HepG2 (cell line): ENCODE measurements at regions not wholly inside any gene's neighbourhood (a gene's known extent, or its start where the extent isn't known, plus 50 kb on each side); places are given as distances from the start of the nearest gene placed in this dataset.

Source experiments
- ATAC-seq: fragments of 200-7000 bp; cut with Tn5 transposase; 3 replicates; pipeline ENCODE4 v1.9.1; 2020; ENCODE audit warnings: mild to moderate bottlenecking, moderate library complexity
- BruUV-seq: library from RNA; stranded (reverse); fragments of 400-500 nt; replicated peaks from 2 replicates; lab custom pipeline; 2021; lab: Mats Ljungman, UMichigan
- CTCF ChIA-PET: fragments of 300-600 bp; formaldehyde crosslinking; extraction: SDS; loops from one replicate; lab custom pipeline; 2021; ENCODE audit warnings: low total read pairs, inconsistent platforms, low intra/inter-chr PET ratio; lab: Yijun Ruan, JAX
- POLR2A ChIA-PET: fragments of 350-600 bp; sonication (Branson Sonifier 250); formaldehyde crosslinking; loops from one replicate; lab custom pipeline; 2020; ENCODE audit warnings: antibody characterized with exemption, inconsistent platforms; lab: Yijun Ruan, JAX
- DNase-seq: peaks from one replicate; pipeline ENCODE4 v3.0.0-alpha.2; 2015; ENCODE audit warnings: low spot score
- FAIRE-seq: peaks from 3 replicates; lab custom pipeline; 2011; peaks lifted over from hg19 to GRCh38; lab: Jason Lieb, UNC
- H2AFZ ChIP-seq: one replicate; pipeline ENCODE4 v1.6.1; 2011; ENCODE audit warnings: low read length, inconsistent platforms
- H3K27ac ChIP-seq: fragments of 300-600 bp; 3 replicates; pipeline ENCODE4 v1.8.0; 2011; ENCODE audit warnings: mixed run types, mild to moderate bottlenecking, mixed read lengths, low read length, inconsistent platforms; ENCODE audit not compliant: insufficient read depth; ENCODE audit errors: extremely low read length
- H3K27me3 ChIP-seq, 2 experiments: fragments of 200-600 bp in 1 of 2; 2 replicates in 1 of 2; 3 replicates in 1 of 2; pipeline versions ENCODE4 v1.6.0 to v1.8.0; 2011; ENCODE audit warnings: low read length in 2 of 2, mild to moderate bottlenecking in 2 of 2, moderate library complexity in 2 of 2, inconsistent platforms in 1 of 2; ENCODE audit not compliant: insufficient read depth in 2 of 2, control insufficient read depth in 1 of 2
- H3K36me3 ChIP-seq, 2 experiments: fragments of 200-600 bp in 1 of 2; replicated peaks in 1 of 2; 2 replicates in 1 of 2; 3 replicates in 1 of 2; pipeline versions ENCODE4 v1.5.1 to v1.8.0; 2011; ENCODE audit warnings: low read length in 2 of 2, inconsistent platforms in 1 of 2; ENCODE audit not compliant: insufficient read depth in 2 of 2, control insufficient read depth in 1 of 2
- H3K4me1 ChIP-seq: 2 replicates; pipeline ENCODE4 v1.5.1; 2012; ENCODE audit warnings: low read length, inconsistent platforms; ENCODE audit not compliant: insufficient read depth
- H3K4me2 ChIP-seq: 2 replicates; pipeline ENCODE4 v1.6.0; 2011; ENCODE audit warnings: low read depth, low read length, inconsistent platforms
- H3K4me3 ChIP-seq, 3 experiments: fragments of 200-600 bp in 1 of 3; sonication (generic), shearing (Covaris generic) in 1 of 3; replicated peaks in 1 of 3; 2 replicates each; pipeline ENCODE4 v1.5.1; 2011 to 2016; ENCODE audit warnings: low read length in 3 of 3, inconsistent platforms in 2 of 3, low read depth in 2 of 3, mild to moderate bottlenecking in 2 of 3, control low read depth in 1 of 3, mixed read lengths in 1 of 3; ENCODE audit not compliant: insufficient read depth in 1 of 3
- H3K79me2 ChIP-seq: one replicate; pipeline ENCODE4 v1.6.1; 2011; ENCODE audit warnings: low read length, inconsistent platforms; ENCODE audit not compliant: insufficient read depth
- H3K9ac ChIP-seq: 2 replicates; pipeline ENCODE4 v1.6.0; 2011; ENCODE audit warnings: mild to moderate bottlenecking, low read depth, low read length, inconsistent platforms; ENCODE audit not compliant: insufficient read depth
- H3K9me3 ChIP-seq: 2 replicates; pipeline ENCODE4 v1.5.1; 2012; ENCODE audit warnings: mild to moderate bottlenecking, low read length
- H4K20me1 ChIP-seq: 2 replicates; pipeline ENCODE4 v1.6.0; 2011; ENCODE audit warnings: inconsistent platforms, mild to moderate bottlenecking, low read length, moderate library complexity; ENCODE audit not compliant: insufficient read depth
- FOXP4 ChIP-seq: sonication (generic); formaldehyde crosslinking; IDR thresholded peaks from 2 replicates; pipeline ENCODE4 v1.4.0; 2020; ENCODE audit warnings: missing genetic modification reagents
- IRX3 ChIP-seq: sonication (generic); formaldehyde crosslinking; IDR thresholded peaks from 2 replicates; pipeline ENCODE4 v1.8.1; 2023; ENCODE audit warnings: mild to moderate bottlenecking, low read depth, missing genetic modification reagents, borderline replicate concordance
- ISL2 ChIP-seq: sonication (generic); formaldehyde crosslinking; IDR thresholded peaks from 2 replicates; pipeline ENCODE4 v1.5.0; 2020; ENCODE audit warnings: missing genetic modification reagents
- KDM5B ChIP-seq: sonication (generic); formaldehyde crosslinking; IDR thresholded peaks from 2 replicates; pipeline ENCODE4 v1.4.0; 2020; ENCODE audit warnings: missing genetic modification reagents, mild to moderate bottlenecking, borderline replicate concordance
- SOX13 ChIP-seq, 3 experiments: fragments of 450-650 bp in 1 of 3; sonication (generic) in 1 of 3; formaldehyde crosslinking in 1 of 3; IDR thresholded peaks in 2 of 3; conservative IDR thresholded peaks in 1 of 3; 2 replicates each; pipeline versions ENCODE4 v1.5.0 to v1.6.1; 2016 to 2020; ENCODE audit warnings: antibody characterized with exemption in 1 of 3, mild to moderate bottlenecking in 1 of 3, missing compliant biosample characterization in 1 of 3, missing genetic modification reagents in 1 of 3, moderate library complexity in 1 of 3
- SRSF1 ChIP-seq: fragments of 200-400 bp; formaldehyde crosslinking; optimal IDR thresholded peaks from 2 replicates; pipeline ENCODE3; 2017; ENCODE audit warnings: mild to moderate bottlenecking, low read depth, low read length, moderate library complexity
- TEAD2 ChIP-seq: sonication (generic); formaldehyde crosslinking; IDR thresholded peaks from 2 replicates; pipeline ENCODE4 v1.9.0; 2021; ENCODE audit warnings: missing genetic modification reagents
- ZC3H4 ChIP-seq: sonication (generic); formaldehyde crosslinking; IDR thresholded peaks from 2 replicates; pipeline ENCODE4 v1.4.0; 2020; ENCODE audit warnings: missing genetic modification reagents, borderline replicate concordance
- ZMAT5 ChIP-seq: sonication (generic); formaldehyde crosslinking; IDR thresholded peaks from 2 replicates; pipeline ENCODE4 v1.5.0; 2020; ENCODE audit warnings: mild to moderate bottlenecking, low read depth, missing genetic modification reagents, borderline replicate concordance
- ZNF563 ChIP-seq: sonication (generic); formaldehyde crosslinking; IDR thresholded peaks from 2 replicates; pipeline ENCODE4 v1.8.0; 2022; ENCODE audit warnings: mild to moderate bottlenecking, moderate library complexity, missing genetic modification reagents
- ZNF660 ChIP-seq: sonication (generic); formaldehyde crosslinking; IDR thresholded peaks from 2 replicates; pipeline ENCODE4 v1.5.1; 2020; ENCODE audit warnings: mild to moderate bottlenecking, low read depth, missing genetic modification reagents, borderline replicate concordance
- ZNF879 ChIP-seq: sonication (generic); formaldehyde crosslinking; IDR thresholded peaks from 2 replicates; pipeline ENCODE4 v1.8.1; 2023; ENCODE audit warnings: missing genetic modification reagents
- WGBS: methylation state at CpG from one replicate; pipeline ENCODE4 v1.1.6; 2017; ENCODE audit warnings: low lambda C conversion rate; 5-methylcytosine and 5-hydroxymethylcytosine counted together
- in situ Hi-C: cut with HindIII; loops from 2 replicates; pipeline ENCODE4 v1.10.0; 2017; ENCODE audit warnings: low pct_unique_long_range_greater_than_20kb; ENCODE audit not compliant: extremely low pct_ligation_motif_present
- intact Hi-C: fragments of 100-400 bp; cut with micrococcal nuclease; formaldehyde crosslinking; loops from one replicate; pipeline ENCODE4 v1.10.0; 2022; ENCODE audit not compliant: unreplicated experiment

- no peak for TF ChIP-seq ZNF563
- TF ChIP-seq SOX13 (IDR thresholded peaks at IDR 0.05): no peak
- no peak for TF ChIP-seq SOX13 (CRISPR knock-in tag; conservative IDR thresholded peaks at IDR 0.05 in 1 of 2, IDR thresholded peaks at IDR 0.05 in 1 of 2)
- no peak for TF ChIP-seq ZNF879 (CRISPR knock-in tag)
- TF ChIP-seq TEAD2: no peak
- TF ChIP-seq ZNF660 (CRISPR knock-in tag): no peak
- no peak for TF ChIP-seq FOXP4
- TF ChIP-seq ZC3H4 (CRISPR knock-in tag): no peak
- TF ChIP-seq KDM5B (CRISPR knock-in tag): no peak
- TF ChIP-seq ZMAT5 (CRISPR knock-in tag): no peak
Observed at GRCh38 chr11:25415793-25416192, 916.1 kb upstream of the ANO3 start (continued).

GRCh38 chr11:25423436-25424199 is 908.3 kb upstream of the ANO3 start:
- intact Hi-C loops (no loop called here), in situ Hi-C loops (no loop called here)
- DNase-seq: no peak
- Histone ChIP-seq H3K4me1 (no peaks in the 10 kb centered on the region), H3K79me2 (no peaks in the 10 kb centered on the region), H3K36me3 (no peaks in the 10 kb centered on the region), H3K4me2 (no peak overlapping the region), H3K27ac (no peak overlapping the region), H3K4me3 (no peak overlapping the region), H4K20me1 (no peaks in the 10 kb centered on the region), H3K9me3 (no peaks in the 10 kb centered on the region), H2AFZ (no peak overlapping the region), H3K9ac (no peak overlapping the region), H3K27me3 (no peaks in the 10 kb centered on the region)
- FAIRE-seq: no peak
- POLR2A ChIA-PET: no interaction called here
- no TSS peak for BruUV-seq
- TF ChIP-seq SRSF1 (no peak), IRX3 (CRISPR knock-in tag) (no peak), ISL2 (CRISPR knock-in tag) (no peak)
- no peak for ATAC-seq
- CTCF ChIA-PET: no interaction called here
- WGBS: 30% methylated on average over 7 of the region's 9 CpGs
